ENCODE measurements at regions not wholly inside any gene's neighbourhood (a gene's known extent, or its start where the extent isn't known, plus 50 kb on each side); places are given as distances from the start of the nearest gene placed in this dataset.

DNA sequence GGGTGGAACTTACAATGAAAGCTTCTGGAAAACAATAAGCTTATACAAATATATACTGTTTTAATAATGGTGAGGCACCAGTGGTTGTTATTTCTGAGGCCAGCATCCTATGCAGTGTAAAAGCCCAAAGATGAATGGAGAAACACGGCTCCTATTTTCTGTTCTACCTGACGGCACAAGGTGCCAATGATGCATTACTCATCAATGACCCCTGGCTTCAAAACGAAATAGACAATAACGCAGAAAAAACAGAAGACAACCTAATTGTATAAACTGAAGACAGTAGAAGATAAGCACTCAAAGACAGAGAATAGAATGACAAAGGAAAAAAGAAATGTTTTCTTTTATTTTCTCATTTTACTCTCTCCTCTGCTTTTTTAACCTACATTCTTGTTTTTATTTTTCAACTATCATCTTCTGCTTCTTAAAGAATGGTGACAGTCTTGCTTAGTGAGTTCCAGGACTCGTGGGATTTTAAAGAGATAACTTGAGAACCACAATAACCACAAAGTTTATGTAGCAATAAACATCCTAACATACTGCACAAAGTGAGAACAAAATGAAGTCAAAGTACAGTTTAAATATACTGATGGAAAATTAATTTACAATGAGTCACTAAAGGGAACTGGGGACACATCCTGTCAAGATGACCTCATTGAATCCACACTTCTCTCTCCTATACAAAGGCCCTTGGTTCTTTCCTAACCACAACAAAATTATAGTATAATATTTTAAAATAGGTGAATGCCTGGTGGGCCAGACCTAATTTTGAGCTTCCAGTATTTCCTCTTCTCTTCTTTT is 169.8 kb downstream of the BTC start:
- 62 to 69% methylated on average over 5 of the region's 5 CpGs for WGBS, 2 donors
- Histone ChIP-seq H3K27me3 (no peaks in the 10 kb centered on the region), H3K27ac (peak overlapping the region in 1 of 4 donors; percentile 42), H3K9me3 (no peaks in the 10 kb centered on the region), H3K36me3 (no peaks in the 10 kb centered on the region), H3K4me3 (no peak overlapping the region), H3K4me1 (no peaks in the 10 kb centered on the region)
- DNase-seq (ENCODE audit: low spot score in 2 of 2): no peak
- peak in 1 of 2 donors; percentile 11 for TF ChIP-seq EP300 (IDR thresholded peaks at IDR 0.05)
- TF ChIP-seq, protein P1, sequence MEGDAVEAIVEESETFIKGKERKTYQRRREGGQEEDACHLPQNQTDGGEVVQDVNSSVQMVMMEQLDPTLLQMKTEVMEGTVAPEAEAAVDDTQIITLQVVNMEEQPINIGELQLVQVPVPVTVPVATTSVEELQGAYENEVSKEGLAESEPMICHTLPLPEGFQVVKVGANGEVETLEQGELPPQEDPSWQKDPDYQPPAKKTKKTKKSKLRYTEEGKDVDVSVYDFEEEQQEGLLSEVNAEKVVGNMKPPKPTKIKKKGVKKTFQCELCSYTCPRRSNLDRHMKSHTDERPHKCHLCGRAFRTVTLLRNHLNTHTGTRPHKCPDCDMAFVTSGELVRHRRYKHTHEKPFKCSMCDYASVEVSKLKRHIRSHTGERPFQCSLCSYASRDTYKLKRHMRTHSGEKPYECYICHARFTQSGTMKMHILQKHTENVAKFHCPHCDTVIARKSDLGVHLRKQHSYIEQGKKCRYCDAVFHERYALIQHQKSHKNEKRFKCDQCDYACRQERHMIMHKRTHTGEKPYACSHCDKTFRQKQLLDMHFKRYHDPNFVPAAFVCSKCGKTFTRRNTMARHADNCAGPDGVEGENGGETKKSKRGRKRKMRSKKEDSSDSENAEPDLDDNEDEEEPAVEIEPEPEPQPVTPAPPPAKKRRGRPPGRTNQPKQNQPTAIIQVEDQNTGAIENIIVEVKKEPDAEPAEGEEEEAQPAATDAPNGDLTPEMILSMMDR (IDR thresholded peaks at IDR 0.05): no peak
- TF ChIP-seq POLR2A (IDR thresholded peaks at IDR 0.05): no peak

DNA sequence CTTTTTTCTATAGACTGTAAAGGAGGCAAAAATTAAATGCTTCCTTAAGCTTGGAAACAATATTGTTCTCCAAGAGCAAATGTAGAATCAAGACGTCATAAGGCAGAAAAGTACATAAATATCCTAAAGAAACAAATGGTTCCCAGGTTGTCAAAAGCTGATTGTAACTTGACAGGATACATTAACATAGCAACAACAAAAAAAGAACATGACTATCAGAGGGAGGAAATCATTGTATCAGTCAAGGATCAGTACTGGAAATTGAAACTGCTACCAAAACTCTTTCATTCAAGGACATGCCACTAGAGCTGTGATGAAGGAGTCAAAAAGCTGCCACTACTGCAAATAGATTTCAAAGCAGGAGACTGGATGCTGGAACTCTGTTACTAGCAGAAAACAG is 168.3 kb downstream of the BTC start:
- H3K27ac ChIP-seq: no peak overlapping the region
- no peak for DNase-seq (ENCODE audit: low spot score in 2 of 2)
- 67 to 72% methylated on average over 1 of the region's 1 CpG for WGBS, 2 donors

DNA sequence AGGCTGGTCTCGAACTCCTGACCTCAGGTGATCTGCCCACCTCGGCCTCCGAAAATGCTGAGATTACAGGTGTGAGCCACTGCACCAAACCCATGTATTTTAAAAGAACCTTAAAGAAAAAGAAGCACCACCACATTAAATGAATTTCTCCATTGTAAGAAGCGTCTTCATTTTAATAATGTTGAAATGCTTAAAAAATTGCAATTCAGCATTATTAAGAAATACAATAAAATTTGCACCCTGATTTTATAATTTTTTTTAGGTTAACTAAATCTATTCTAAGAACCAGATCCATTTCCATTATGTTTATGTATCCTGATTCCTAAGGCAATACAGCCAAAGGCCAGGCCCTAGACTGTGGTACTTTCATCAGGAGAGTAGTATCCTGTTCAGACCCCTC is 167.2 kb downstream of the BTC start:
- 95 to 97% methylated on average over 4 of the region's 4 CpGs for WGBS, 2 donors

More for the DNA sequence above, 168.3 kb downstream of the BTC start:
- H3K36me3 ChIP-seq: no peaks in the 10 kb centered on the region
- H3K4me3 ChIP-seq: no peak overlapping the region
- no peak for TF ChIP-seq POLR2A (IDR thresholded peaks at IDR 0.05)
- TF ChIP-seq, protein P1 (IDR thresholded peaks at IDR 0.05): no peak
- TF ChIP-seq EP300 (IDR thresholded peaks at IDR 0.05): no peak
- H3K4me1 ChIP-seq: no peaks in the 10 kb centered on the region
- no peaks in the 10 kb centered on the region for H3K27me3 ChIP-seq
- no peaks in the 10 kb centered on the region for H3K9me3 ChIP-seq

DNA sequence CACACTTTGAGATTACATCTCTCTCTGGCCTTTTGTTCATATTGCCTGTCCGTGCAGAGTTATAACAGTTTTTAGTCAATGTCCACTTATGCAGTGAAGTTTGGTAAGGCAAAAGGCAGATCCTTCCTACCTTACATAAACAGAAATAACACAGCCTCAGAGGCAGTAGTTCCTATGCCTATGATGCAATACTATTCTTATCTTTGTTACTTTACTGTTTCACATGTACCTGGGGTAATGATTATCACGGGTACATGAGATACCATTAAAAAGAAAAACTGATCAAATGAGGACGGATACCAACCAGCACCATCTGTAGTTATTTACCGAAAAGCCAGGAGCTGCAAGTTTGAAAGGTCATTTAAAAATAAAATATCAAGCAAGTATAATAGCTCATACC is 166.8 kb downstream of the BTC start:
- H3K36me3 ChIP-seq: no peaks in the 10 kb centered on the region
- H3K4me3 ChIP-seq: no peak overlapping the region
- TF ChIP-seq EP300 (IDR thresholded peaks at IDR 0.05): no peak
- TF ChIP-seq, protein P1 (IDR thresholded peaks at IDR 0.05): no peak
- TF ChIP-seq POLR2A (IDR thresholded peaks at IDR 0.05): no peak
- H3K9me3 ChIP-seq: no peaks in the 10 kb centered on the region
- DNase-seq (ENCODE audit: low spot score in 2 of 2): no peak
- no peak overlapping the region for H3K27ac ChIP-seq
- peaks cover 0 to under 1% (median 0%) of the 10 kb centered on the region in 4 donors for H3K4me1 ChIP-seq
- 86 to 91% methylated on average over 4 of the region's 4 CpGs for WGBS, 2 donors
- H3K27me3 ChIP-seq: no peaks in the 10 kb centered on the region

More for the DNA sequence above, 167.2 kb downstream of the BTC start:
- no peaks in the 10 kb centered on the region for H3K4me1 ChIP-seq
- no peak for DNase-seq (ENCODE audit: low spot score in 2 of 2)
- no peaks in the 10 kb centered on the region for H3K9me3 ChIP-seq
- H3K36me3 ChIP-seq: no peaks in the 10 kb centered on the region
- H3K27ac ChIP-seq: no peak overlapping the region
- no peak overlapping the region for H3K4me3 ChIP-seq
- TF ChIP-seq, protein P1 (IDR thresholded peaks at IDR 0.05): no peak
- no peak for TF ChIP-seq EP300 (IDR thresholded peaks at IDR 0.05)
- no peaks in the 10 kb centered on the region for H3K27me3 ChIP-seq

DNA sequence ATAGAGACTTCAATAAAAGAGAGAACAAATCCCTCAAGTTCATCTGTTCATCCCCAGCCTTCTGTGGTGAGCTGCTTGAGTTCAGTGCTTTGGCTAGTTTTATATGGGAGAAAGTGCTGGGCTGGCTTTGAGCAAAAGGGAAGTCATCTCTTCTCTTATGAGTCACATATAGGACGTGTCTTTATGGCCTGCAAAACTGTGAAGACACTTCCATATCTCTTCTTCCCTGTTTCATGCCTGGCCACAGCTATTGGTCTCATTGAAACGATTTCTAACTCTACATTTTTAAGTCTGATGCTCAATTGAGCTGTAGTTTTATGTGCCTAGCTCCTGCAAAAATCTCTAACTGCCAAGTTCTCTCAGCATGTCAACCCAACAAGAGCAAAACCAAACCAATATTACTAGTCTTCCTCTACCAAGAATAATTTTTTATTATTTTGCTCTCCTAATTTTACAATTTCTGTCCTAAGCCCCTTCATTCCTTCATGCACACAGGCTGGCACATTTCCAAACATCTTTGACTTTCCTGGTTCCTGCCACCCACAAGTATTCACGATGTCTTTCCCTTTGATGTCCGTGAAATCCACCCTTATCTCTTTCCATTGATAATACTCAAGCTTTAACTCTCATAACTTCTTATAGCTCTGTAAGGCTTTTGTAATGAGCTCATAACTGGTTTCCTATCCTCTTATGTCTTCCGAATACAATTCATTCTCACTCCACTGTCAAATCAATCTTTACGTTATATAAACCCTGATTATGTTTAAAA is 165.3 kb downstream of the BTC start:
- H3K27ac ChIP-seq: no peak overlapping the region
- TF ChIP-seq, protein P1 (IDR thresholded peaks at IDR 0.05): no peak
- peak in 1 of 2 donors; percentile 14 for TF ChIP-seq EP300 (IDR thresholded peaks at IDR 0.05)
- H3K36me3 ChIP-seq: no peaks in the 10 kb centered on the region
- H3K4me1 ChIP-seq: peaks cover 0 to 10% (median 0%) of the 10 kb centered on the region in 4 donors
- WGBS, 2 donors: 65 to 81% methylated on average over 6 of the region's 6 CpGs
- H3K9me3 ChIP-seq: no peaks in the 10 kb centered on the region
- no peaks in the 10 kb centered on the region for H3K27me3 ChIP-seq
- H3K4me3 ChIP-seq: no peak overlapping the region
- no peak for DNase-seq (ENCODE audit: low spot score in 2 of 2)
